GM21786 (cell line): ENCODE measurements at regions not wholly inside any gene's neighbourhood (a gene's known extent, or its start where the extent isn't known, plus 50 kb on each side); places are given as distances from the start of the nearest gene placed in this dataset.

Source experiments
- ATAC-seq: cut with Tn5 transposase; IDR thresholded peaks from one replicate; pipeline ENCODE4 v1.9.1; 2021; ENCODE audit not compliant: unreplicated experiment

- ATAC-seq = no peak
Measured at GRCh38 chr14:36465178-36465577, 54.9 kb downstream of the NKX2-1 start.

DNA sequence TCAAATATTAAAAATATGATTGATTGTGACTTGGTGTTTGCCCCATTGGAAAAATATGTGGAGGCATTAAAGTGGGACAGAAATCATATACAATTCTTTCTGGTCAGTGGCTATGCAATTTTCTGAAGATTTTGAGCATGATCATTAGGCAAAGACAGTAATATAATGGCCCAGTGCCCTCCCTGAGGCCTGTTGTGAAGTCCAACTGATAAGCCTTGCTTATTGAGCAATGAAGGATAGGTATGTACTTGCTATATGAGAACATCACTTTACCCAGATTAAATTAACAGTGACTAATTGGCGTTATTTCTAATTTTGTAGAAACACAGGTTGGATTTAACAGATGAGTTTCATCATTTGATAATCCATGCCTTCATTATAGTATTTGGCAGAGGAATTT is 57.1 kb downstream of the NKX2-1 start:
- no peak for ATAC-seq

DNA sequence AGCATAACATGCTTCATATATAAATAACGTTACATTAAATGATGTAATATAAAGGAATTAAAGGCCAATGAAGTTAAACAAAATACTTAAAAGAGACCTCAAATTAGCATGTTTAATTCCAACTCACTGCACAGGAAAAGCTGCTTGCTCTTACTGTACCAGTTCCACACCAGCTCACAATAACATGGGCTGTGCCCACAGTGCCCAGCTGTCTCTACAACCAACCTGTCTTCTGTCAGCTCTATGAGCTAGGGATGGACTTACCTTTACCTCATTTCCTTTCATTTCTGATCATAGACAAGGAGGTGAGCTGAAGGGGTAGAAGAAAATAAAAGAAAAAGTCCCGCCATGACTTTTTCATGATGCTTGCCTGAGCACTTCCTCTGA is 64.8 kb downstream of the NKX2-1 start:
- no peak for ATAC-seq

GRCh38 chr14:36454599-36455240 is 65.3 kb downstream of the NKX2-1 start:
- ATAC-seq = no peak

- no peak for ATAC-seq
Measured at GRCh38 chr14:36452860-36453259, 67.2 kb downstream of the NKX2-1 start.

DNA sequence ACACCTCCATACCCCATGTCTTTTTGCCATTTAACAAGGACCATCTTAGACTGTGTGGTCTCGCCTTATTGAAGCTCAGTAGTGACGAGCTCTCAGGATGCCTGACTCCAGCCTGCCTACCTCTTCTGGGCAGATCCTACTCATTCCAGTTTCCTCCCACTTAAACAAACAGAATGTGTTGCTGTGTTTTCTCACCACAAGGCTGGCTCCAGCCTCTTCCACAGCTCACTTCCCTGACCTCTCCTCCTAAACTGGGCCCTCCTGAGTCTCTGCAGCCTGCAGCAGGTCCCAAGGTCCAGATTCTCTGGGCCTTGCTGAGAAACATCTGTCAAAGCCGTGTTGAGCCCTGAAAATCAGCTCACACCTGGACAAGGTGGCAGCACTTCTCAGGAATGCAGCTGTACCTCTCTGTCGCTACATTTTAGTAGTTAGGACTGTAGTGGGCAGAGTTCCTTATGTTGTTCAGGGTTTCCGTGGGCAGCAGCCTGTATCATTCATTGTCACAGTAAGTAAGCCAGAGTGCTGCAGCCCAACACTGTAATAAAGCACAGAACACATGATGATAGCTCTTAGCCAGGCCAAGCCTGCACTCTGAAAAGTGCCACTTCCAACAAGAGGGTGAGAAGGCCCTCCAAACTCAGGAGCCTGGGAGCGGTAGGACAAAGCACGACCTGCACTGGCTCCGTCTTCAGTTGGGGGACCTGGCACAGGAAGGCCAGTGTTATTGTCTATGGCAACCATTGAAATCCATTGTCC is 68.5 kb downstream of the NKX2-1 start:
- ATAC-seq = no peak

DNA sequence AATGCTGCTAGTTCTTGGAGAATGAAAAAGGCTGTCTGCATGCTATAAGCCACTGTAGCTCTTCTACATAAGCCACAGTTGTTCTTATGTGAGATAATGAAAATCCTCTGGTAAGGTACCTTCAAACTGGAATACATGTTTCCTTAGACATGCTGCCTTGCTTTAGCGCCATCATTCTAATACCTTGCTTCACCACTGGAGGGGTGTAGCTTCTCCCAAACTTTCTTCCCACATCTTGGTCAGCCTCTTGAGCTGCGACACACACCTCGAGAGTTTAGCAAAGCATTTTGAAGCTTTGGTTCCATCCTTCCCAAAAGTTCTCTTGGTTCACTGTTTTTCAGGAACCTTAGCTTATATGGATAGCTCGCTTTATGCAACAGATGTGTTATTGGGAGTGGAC is 69.5 kb downstream of the NKX2-1 start:
- no peak for ATAC-seq

GRCh38 chr14:36449903-36450302 is 70.1 kb downstream of the NKX2-1 start:
- ATAC-seq = no peak

- ATAC-seq = no peak
Measured at GRCh38 chr14:36443374-36443773, 76.7 kb downstream of the NKX2-1 start.

- ATAC-seq = no peak
Measured at GRCh38 chr14:36442824-36443241, 77.2 kb downstream of the NKX2-1 start.

- ATAC-seq = no peak
Measured at GRCh38 chr14:36441283-36441682, 78.7 kb downstream of the NKX2-1 start.

GRCh38 chr14:36439766-36440165 is 80.3 kb downstream of the NKX2-1 start:
- no peak for ATAC-seq

DNA sequence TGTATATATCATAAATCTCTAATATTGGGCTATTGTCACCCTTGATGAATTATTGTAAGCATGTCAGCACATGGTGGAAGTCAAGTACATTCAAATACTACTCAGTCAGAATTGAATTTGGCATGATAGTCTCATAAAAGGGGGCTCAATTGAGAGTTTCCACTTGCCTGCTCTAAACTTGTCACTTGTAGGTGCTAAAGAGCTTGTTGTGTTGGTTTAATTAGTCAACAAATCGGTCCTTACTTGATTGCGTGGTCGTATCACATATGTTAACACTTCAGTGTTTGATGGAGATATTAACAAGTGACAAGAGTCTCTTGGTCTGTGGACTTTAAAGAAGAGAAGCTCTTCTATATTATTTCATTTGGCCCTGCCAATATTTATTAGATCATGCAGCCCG is 81.1 kb downstream of the NKX2-1 start:
- no peak for ATAC-seq

DNA sequence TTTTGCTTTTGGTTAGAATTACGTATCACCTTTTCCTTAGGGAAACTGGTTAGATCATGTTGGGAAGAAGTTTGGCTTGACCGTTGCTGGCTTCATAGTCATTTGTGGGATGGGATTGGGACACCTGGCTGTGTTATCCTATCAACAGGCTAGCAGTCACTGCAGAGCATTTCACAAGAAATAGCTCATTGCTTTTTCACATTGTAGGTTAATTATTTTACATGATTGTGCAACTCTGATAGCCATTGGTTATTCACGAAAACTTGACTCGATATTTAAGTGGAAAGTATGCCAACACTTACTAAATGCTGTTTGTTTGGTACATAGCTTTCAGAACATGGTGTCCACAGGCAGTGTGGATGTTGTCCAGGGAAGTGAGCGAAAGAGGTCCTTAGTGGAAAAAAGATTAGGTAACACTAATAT is 89.4 kb downstream of the NKX2-1 start:
- no peak for ATAC-seq

- no peak for ATAC-seq
Measured at GRCh38 chr14:36430169-36430568, 89.9 kb downstream of the NKX2-1 start.

DNA sequence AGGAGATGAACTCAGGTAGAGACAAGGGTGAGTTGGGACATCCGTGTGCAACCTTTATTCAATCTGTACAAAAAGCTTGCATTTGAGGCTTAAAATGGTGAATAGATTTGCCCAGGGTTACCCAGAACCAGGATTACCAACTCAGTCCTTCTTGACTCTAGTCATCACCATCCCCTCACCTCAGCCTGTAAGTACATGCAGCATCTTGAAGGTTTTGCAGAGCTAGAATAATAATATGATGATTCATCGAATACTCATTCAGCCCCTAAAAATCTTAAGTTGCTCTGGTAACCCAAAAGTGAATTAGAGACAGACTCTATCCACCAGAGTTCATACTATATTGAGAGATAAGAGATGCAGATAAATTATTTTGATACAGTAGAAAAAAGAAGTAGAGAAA is 90.3 kb downstream of the NKX2-1 start:
- ATAC-seq = no peak

GRCh38 chr14:36428350-36428749 is 91.7 kb downstream of the NKX2-1 start:
- ATAC-seq = no peak

DNA sequence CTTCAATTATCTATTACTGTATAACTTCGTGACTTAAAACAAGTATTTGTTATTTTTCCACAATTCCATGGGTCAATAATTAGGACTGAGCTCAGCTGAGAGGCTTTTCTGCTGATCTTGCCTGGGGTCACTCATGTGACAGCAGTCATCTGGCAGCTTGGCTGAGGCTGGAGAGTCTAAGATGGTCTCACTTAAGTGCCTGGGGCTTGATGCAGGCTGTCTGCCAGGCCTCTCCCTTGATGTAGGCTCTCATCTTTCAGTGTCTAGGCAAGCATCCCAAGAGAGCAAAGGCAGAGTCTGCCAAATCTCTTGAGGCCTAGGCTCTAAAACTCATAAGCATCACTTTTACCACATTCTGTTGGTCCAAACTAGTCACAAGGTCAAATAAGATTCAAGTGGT is 93.2 kb downstream of the NKX2-1 start:
- no peak for ATAC-seq

- no peak for ATAC-seq
Measured at GRCh38 chr14:36426113-36426512, 93.9 kb downstream of the NKX2-1 start.

- no peak for ATAC-seq
Measured at GRCh38 chr14:36424478-36425102, 95.4 kb downstream of the NKX2-1 start.

- no peak for ATAC-seq
Measured at GRCh38 chr14:36423430-36423829, 96.6 kb downstream of the NKX2-1 start.

- no peak for ATAC-seq
Measured at GRCh38 chr14:36420149-36420687, 99.8 kb upstream of the MBIP start.
